H1 (cell line): ENCODE measurements at regions not wholly inside any gene's neighbourhood (a gene's known extent, or its start where the extent isn't known, plus 50 kb on each side); places are given as distances from the start of the nearest gene placed in this dataset.

ENCODE experiments used
- CEBPB ChIP-seq: IDR thresholded peaks from 2 replicates; pipeline ENCODE4 v1.6.1; 2012; ENCODE audit warnings: low read depth, low read length
- EGR1 ChIP-seq: IDR thresholded peaks from 2 replicates; pipeline ENCODE4 v1.6.1; 2011; ENCODE audit warnings: low read depth, low read length, borderline replicate concordance
- EP300 ChIP-seq, 2 experiments: IDR thresholded peaks; 1 replicate in 1 of 2; 2 replicates in 1 of 2; pipeline ENCODE4 v1.6.1; 2011 to 2012; ENCODE audit warnings: low read depth in 2 of 2, low read length in 2 of 2, mild to moderate bottlenecking in 2 of 2, borderline replicate concordance in 1 of 2, inconsistent platforms in 1 of 2, moderate library complexity in 1 of 2
- KDM1A ChIP-seq: fragments of 200-600, 300-600 bp; sonication (generic); IDR thresholded peaks from 2 replicates; pipeline ENCODE4 v1.7.1; 2016; ENCODE audit warnings: mild to moderate bottlenecking, low read length, borderline replicate concordance
- POLR2AphosphoS5 ChIP-seq: IDR thresholded peaks from 2 replicates; pipeline ENCODE4 v1.6.1; 2011; ENCODE audit warnings: low read depth, low read length
- RAD21 ChIP-seq, 2 experiments: IDR thresholded peaks in 1 of 2; conservative IDR thresholded peaks in 1 of 2; 2 replicates each; pipeline ENCODE4 v1.6.1; 2011; ENCODE audit warnings: low read depth in 2 of 2, low read length in 2 of 2, improper control_type of control experiment in 1 of 2, inconsistent platforms in 1 of 2, mild to moderate bottlenecking in 1 of 2, moderate library complexity in 1 of 2
- SIN3A ChIP-seq, 2 experiments: IDR thresholded peaks in 1 of 2; conservative IDR thresholded peaks in 1 of 2; 2 replicates each; pipeline ENCODE4 v1.6.1; 2011 to 2012; ENCODE audit warnings: low read length in 2 of 2, improper control_type of control experiment in 1 of 2, low read depth in 1 of 2, mild to moderate bottlenecking in 1 of 2
- SP1 ChIP-seq: IDR thresholded peaks from 2 replicates; pipeline ENCODE4 v1.6.1; 2011; ENCODE audit warnings: low read depth, low read length
- YY1 ChIP-seq: IDR thresholded peaks from 2 replicates; pipeline ENCODE4 v1.6.1; 2011; ENCODE audit warnings: low read depth, mild to moderate bottlenecking, low read length
- ZNF274 ChIP-seq: IDR thresholded peaks from 2 replicates; pipeline ENCODE4 v1.7.0; 2012; ENCODE audit warnings: low read length, borderline replicate concordance; ENCODE audit errors: extremely low read depth
- TF ChIP-seq, protein P1 (sequence below): IDR thresholded peaks from 2 replicates; pipeline ENCODE4 v1.6.1; 2011; ENCODE audit warnings: low read depth, mild to moderate bottlenecking, low read length; ENCODE audit not compliant: insufficient read depth
- TF ChIP-seq, protein P2 (sequence below), 3 experiments: IDR thresholded peaks; 1 replicate in 2 of 3; 2 replicates in 1 of 3; pipeline versions ENCODE4 v1.5.1 to v1.6.1; 2011; ENCODE audit warnings: low read length in 3 of 3, mild to moderate bottlenecking in 3 of 3, inconsistent platforms in 2 of 3, low read depth in 1 of 3, moderate library complexity in 1 of 3; ENCODE audit not compliant: insufficient read depth in 1 of 3; ENCODE audit errors: control extremely low read depth in 1 of 3
- TF ChIP-seq, protein P3 (sequence below): IDR thresholded peaks from 2 replicates; pipeline ENCODE4 v1.6.1; 2012; ENCODE audit warnings: low read length, inconsistent platforms

DNA sequence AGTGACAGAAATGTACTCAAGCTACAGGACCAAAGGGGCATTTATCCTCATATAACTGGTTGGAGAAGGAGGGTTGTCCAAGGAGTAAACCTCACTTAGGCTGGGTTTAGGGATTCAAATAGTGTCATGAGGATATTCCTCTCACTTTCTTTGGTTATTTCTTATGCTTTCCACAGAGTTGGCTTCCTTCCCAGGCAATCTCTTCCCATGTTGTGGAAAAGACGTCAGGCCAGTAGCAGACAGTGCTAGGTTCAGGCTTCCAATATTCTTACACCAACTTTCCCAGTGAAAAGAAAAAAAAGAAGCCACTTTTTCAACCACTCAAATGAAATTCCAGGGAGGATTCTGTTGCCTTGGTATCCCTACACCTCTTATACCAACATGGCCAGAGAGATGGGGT is 653.0 kb downstream of the C4orf33 start:
- no peak for TF ChIP-seq RAD21 (IDR thresholded peaks at IDR 0.05 in 1 of 2, conservative IDR thresholded peaks at IDR 0.05 in 1 of 2; ENCODE audit: low read depth in 2 of 2, low read length in 2 of 2)
- TF ChIP-seq, protein P1, sequence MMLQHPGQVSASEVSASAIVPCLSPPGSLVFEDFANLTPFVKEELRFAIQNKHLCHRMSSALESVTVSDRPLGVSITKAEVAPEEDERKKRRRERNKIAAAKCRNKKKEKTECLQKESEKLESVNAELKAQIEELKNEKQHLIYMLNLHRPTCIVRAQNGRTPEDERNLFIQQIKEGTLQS, result no peak
- no peak for TF ChIP-seq EP300 (IDR thresholded peaks at IDR 0.05; ENCODE audit: borderline replicate concordance in 1 of 2, low read depth in 2 of 2, low read length in 2 of 2)
- TF ChIP-seq, protein P2, sequence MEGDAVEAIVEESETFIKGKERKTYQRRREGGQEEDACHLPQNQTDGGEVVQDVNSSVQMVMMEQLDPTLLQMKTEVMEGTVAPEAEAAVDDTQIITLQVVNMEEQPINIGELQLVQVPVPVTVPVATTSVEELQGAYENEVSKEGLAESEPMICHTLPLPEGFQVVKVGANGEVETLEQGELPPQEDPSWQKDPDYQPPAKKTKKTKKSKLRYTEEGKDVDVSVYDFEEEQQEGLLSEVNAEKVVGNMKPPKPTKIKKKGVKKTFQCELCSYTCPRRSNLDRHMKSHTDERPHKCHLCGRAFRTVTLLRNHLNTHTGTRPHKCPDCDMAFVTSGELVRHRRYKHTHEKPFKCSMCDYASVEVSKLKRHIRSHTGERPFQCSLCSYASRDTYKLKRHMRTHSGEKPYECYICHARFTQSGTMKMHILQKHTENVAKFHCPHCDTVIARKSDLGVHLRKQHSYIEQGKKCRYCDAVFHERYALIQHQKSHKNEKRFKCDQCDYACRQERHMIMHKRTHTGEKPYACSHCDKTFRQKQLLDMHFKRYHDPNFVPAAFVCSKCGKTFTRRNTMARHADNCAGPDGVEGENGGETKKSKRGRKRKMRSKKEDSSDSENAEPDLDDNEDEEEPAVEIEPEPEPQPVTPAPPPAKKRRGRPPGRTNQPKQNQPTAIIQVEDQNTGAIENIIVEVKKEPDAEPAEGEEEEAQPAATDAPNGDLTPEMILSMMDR (IDR thresholded peaks at IDR 0.05; ENCODE audit: control extremely low read depth in 1 of 3, insufficient read depth in 1 of 3, low read depth in 1 of 3, low read length in 3 of 3), result no peak
- TF ChIP-seq EGR1, result no peak
- no peak for TF ChIP-seq SP1
- TF ChIP-seq, protein P3, sequence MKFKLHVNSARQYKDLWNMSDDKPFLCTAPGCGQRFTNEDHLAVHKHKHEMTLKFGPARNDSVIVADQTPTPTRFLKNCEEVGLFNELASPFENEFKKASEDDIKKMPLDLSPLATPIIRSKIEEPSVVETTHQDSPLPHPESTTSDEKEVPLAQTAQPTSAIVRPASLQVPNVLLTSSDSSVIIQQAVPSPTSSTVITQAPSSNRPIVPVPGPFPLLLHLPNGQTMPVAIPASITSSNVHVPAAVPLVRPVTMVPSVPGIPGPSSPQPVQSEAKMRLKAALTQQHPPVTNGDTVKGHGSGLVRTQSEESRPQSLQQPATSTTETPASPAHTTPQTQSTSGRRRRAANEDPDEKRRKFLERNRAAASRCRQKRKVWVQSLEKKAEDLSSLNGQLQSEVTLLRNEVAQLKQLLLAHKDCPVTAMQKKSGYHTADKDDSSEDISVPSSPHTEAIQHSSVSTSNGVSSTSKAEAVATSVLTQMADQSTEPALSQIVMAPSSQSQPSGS, result no peak
- no peak for TF ChIP-seq KDM1A
- TF ChIP-seq POLR2AphosphoS5, result no peak
- no peak for TF ChIP-seq SIN3A (conservative IDR thresholded peaks at IDR 0.05 in 1 of 2, IDR thresholded peaks at IDR 0.05 in 1 of 2; ENCODE audit: low read depth in 1 of 2, low read length in 2 of 2)
- no peak for TF ChIP-seq CEBPB
- no peak for TF ChIP-seq YY1
- TF ChIP-seq ZNF274, result no peak
